ENCODE measurements at regions not wholly inside any gene's neighbourhood (a gene's known extent, or its start where the extent isn't known, plus 50 kb on each side); places are given as distances from the start of the nearest gene placed in this dataset.

DNA sequence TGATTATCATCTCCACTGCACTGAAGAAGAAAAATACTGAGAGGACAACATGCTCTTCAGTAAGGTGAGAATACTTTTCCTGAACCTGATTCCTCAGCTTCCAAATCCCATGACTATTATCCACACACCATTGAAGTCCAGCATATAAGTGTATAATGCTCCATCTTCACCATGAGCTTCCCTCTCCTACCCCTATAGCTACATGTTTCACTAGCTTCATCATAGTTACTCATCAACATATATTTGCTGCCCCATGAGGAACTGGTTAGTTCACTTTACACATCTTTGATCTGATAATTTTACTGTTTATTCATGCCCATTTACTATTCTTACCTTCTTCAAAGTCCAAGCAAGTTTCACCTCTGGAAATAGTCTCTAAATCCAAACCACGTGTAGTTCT lies 908.5 kb upstream of the SEMA6D start:
- TF ChIP-seq, protein P1, sequence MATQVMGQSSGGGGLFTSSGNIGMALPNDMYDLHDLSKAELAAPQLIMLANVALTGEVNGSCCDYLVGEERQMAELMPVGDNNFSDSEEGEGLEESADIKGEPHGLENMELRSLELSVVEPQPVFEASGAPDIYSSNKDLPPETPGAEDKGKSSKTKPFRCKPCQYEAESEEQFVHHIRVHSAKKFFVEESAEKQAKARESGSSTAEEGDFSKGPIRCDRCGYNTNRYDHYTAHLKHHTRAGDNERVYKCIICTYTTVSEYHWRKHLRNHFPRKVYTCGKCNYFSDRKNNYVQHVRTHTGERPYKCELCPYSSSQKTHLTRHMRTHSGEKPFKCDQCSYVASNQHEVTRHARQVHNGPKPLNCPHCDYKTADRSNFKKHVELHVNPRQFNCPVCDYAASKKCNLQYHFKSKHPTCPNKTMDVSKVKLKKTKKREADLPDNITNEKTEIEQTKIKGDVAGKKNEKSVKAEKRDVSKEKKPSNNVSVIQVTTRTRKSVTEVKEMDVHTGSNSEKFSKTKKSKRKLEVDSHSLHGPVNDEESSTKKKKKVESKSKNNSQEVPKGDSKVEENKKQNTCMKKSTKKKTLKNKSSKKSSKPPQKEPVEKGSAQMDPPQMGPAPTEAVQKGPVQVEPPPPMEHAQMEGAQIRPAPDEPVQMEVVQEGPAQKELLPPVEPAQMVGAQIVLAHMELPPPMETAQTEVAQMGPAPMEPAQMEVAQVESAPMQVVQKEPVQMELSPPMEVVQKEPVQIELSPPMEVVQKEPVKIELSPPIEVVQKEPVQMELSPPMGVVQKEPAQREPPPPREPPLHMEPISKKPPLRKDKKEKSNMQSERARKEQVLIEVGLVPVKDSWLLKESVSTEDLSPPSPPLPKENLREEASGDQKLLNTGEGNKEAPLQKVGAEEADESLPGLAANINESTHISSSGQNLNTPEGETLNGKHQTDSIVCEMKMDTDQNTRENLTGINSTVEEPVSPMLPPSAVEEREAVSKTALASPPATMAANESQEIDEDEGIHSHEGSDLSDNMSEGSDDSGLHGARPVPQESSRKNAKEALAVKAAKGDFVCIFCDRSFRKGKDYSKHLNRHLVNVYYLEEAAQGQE (IDR thresholded peaks at IDR 0.05; ENCODE audit: insufficient read depth in 1 of 2, low read depth in 2 of 2, low read length in 2 of 2) = no peak
- no peak for TF ChIP-seq POLR2AphosphoS5 (IDR thresholded peaks at IDR 0.05; ENCODE audit: low read depth, low read length)
